GM23248 (cell line): ENCODE measurements at regions not wholly inside any gene's neighbourhood (a gene's known extent, or its start where the extent isn't known, plus 50 kb on each side); places are given as distances from the start of the nearest gene placed in this dataset.

ENCODE experiments used
- DNase-seq: peaks from one replicate; pipeline ENCODE4 v3.0.0-alpha.2; 2015
- H2AFZ ChIP-seq: fragments of 200-600 bp; sonication (generic); 2 replicates; pipeline ENCODE4 v1.6.1; 2016; ENCODE audit warnings: antibody characterized with exemption
- H3F3A ChIP-seq: fragments of 200-600 bp; sonication (generic); 2 replicates; pipeline ENCODE4 v1.6.1; 2016; ENCODE audit warnings: mild to moderate bottlenecking, antibody characterized with exemption, mixed run types; ENCODE audit not compliant: insufficient read depth
- H3K27ac ChIP-seq: fragments of 200-600 bp; sonication (generic); 2 replicates; pipeline ENCODE4 v1.5.1; 2016; ENCODE audit warnings: mild to moderate bottlenecking
- H3K27me3 ChIP-seq: fragments of 200-600 bp; sonication (generic); replicated peaks from 2 replicates; pipeline ENCODE4 v1.6.1; 2016; ENCODE audit warnings: mild to moderate bottlenecking; ENCODE audit not compliant: insufficient read depth
- H3K36me3 ChIP-seq: fragments of 200-600 bp; sonication (generic); 2 replicates; pipeline ENCODE4 v1.6.1; 2016; ENCODE audit warnings: low read depth, mild to moderate bottlenecking
- H3K4me1 ChIP-seq: fragments of 200-600 bp; sonication (generic); 2 replicates; pipeline ENCODE4 v1.6.1; 2016; ENCODE audit warnings: mild to moderate bottlenecking; ENCODE audit not compliant: insufficient read depth
- H3K4me2 ChIP-seq: fragments of 200-600 bp; sonication (generic); one replicate; pipeline ENCODE4 v1.6.1; 2016; ENCODE audit warnings: mild to moderate bottlenecking; ENCODE audit not compliant: unreplicated experiment
- H3K4me3 ChIP-seq: fragments of 200-600 bp; sonication (generic); 2 replicates; pipeline ENCODE4 v1.5.1; 2016; ENCODE audit warnings: mild to moderate bottlenecking
- H3K79me2 ChIP-seq: fragments of 200-600 bp; sonication (generic); 2 replicates; pipeline ENCODE4 v1.6.1; 2016; ENCODE audit warnings: mild to moderate bottlenecking; ENCODE audit not compliant: insufficient read depth
- H3K9ac ChIP-seq: fragments of 200-600 bp; sonication (generic); 2 replicates; pipeline ENCODE4 v1.6.1; 2016; ENCODE audit warnings: mild to moderate bottlenecking
- H3K9me2 ChIP-seq: fragments of 200-600 bp; sonication (generic); 2 replicates; pipeline ENCODE4 v1.6.1; 2016; ENCODE audit warnings: mixed run types, mild to moderate bottlenecking, moderate library complexity; ENCODE audit not compliant: insufficient read depth
- H3K9me3 ChIP-seq: fragments of 200-600 bp; sonication (generic); one replicate; pipeline ENCODE4 v1.6.1; 2017; ENCODE audit warnings: low read depth
- H4K20me1 ChIP-seq: fragments of 200-600 bp; sonication (generic); 2 replicates; pipeline ENCODE4 v1.6.0; 2016; ENCODE audit not compliant: insufficient read depth
- EZH2 ChIP-seq: fragments of 200-600 bp; sonication (generic); IDR thresholded peaks from 2 replicates; pipeline ENCODE4 v1.6.1; 2018; ENCODE audit warnings: antibody characterized with exemption, mild to moderate bottlenecking; ENCODE audit not compliant: insufficient read depth, poor library complexity, severe bottlenecking
- EZH2phosphoT487 ChIP-seq: fragments of 200-600 bp; sonication (generic); IDR thresholded peaks from 2 replicates; pipeline ENCODE4 v1.6.1; 2018; ENCODE audit warnings: antibody characterized with exemption, moderate library complexity, mild to moderate bottlenecking, low read depth; ENCODE audit not compliant: insufficient read depth
- whole genome bisulfite sequencing, 2 experiments: methylation state at CpG; one replicate each; pipeline ENCODE4 v1.1.6; 2015 to 2017; ENCODE audit warnings: low lambda C conversion rate in 2 of 2, low coverage in 1 of 2; ENCODE audit errors: missing lambda C conversion rate in 2 of 2; 5-methylcytosine and 5-hydroxymethylcytosine counted together
- in situ Hi-C: fragments of 300-500 bp; cut with MboI; formaldehyde crosslinking; loops from 2 replicates; pipeline ENCODE4 v1.15.0; 2020

DNA sequence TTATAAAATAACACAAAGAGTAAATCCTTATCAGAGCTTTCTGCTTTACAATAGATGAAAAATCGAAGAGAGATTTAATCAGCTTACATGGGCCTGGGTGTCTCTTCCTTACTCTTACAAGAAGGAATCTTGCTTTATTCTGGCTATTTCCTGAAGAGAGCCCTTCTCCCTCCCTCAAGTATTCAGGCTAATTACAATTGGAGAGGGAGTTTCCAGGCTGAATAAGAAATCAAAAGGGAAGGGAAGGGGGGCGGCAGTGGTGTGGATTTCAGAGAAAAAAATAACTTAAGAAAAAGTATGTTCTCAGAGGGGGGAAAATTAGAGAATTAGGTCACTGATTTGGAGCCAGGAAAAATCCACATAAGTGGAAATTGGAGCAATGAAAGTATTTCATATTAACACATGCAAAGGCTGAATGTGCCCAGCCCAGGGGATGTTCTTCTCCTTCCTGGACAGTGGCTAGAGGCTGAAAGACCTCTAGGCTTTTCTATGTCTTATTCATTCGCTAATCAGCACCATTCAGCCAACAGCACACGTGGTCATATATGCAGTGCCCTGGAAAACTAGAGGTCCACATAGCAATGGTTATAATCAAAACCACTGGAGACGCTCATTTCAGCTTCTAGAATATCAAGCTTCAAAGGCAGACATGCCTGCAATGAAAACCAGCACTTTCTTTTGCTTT lies 158.9 kb upstream of the BTG1 start:
- 37 to 38% methylated on average over 5 of the region's 5 CpGs for WGBS, 2 experiments
- peak; percentile 45 for DNase-seq
- Histone ChIP-seq H3K79me2 (no peaks in the 10 kb centered on the region), H3F3A (no peaks in the 10 kb centered on the region), H4K20me1 (no peaks in the 10 kb centered on the region), H3K9ac (no peak overlapping the region), H2AFZ (peak overlapping the region; percentile 41), H3K4me3 (no peak overlapping the region), H3K27ac (no peak overlapping the region), H3K9me2 (no peaks in the 10 kb centered on the region), H3K9me3 (no peaks in the 10 kb centered on the region), H3K27me3 (no peaks in the 10 kb centered on the region), H3K4me1 (0 out of 2 replicates have a peak, but pooled peaks cover 4% of the 10 kb centered on the region), H3K36me3 (no peaks in the 10 kb centered on the region), H3K4me2 (no peak overlapping the region)
- TF ChIP-seq EZH2: no peak
- TF ChIP-seq EZH2phosphoT487: no peak
- in situ Hi-C loops: no loop called here

DNA sequence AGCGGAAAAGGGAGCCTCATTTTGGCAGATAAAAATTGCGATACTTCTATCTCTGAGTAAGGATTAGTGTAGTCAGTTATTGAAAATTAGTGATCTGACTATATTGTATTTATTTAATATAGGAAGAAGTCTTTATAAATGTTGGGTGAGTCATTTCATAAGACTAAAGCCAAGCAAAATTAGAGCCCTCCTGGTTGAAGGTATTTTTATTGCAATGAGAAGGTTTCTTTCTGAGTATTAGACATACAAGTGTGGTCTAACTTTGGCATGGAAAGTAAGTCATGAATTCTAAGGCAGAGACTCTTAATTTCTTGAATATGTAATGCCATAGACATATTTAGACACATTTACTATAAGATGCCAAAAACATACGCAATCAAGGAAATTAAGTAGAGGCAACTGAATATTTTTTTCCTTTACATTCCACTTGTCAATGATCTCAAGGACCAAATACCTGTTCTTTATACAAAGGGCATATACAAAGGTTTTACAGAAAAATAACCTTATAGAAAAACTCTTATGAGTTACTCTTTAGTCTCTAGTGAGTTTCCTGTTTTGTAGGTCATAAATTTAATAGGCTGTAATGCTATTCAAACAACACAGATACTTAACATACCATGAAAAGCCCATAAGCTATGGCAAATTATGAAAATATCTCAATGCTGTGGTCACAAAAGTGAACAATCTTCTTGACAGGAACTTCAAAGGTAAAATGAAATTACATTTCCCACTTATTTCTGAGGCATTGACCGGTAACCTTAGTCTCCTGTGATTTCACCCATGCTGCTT lies 156.6 kb upstream of the BTG1 start:
- no peak for DNase-seq
- Histone ChIP-seq H3K36me3 (no peaks in the 10 kb centered on the region), H3K27me3 (no peaks in the 10 kb centered on the region), H3K4me3 (no peak overlapping the region), H3K4me1 (peaks cover 26% of the 10 kb centered on the region), H3K9ac (no peak overlapping the region), H4K20me1 (no peaks in the 10 kb centered on the region), H2AFZ (no peak overlapping the region), H3K9me3 (no peaks in the 10 kb centered on the region), H3F3A (peaks cover 22% of the 10 kb centered on the region), H3K4me2 (no peak overlapping the region), H3K9me2 (no peaks in the 10 kb centered on the region), H3K79me2 (no peaks in the 10 kb centered on the region), H3K27ac (no peak overlapping the region)
- 95 to 96% methylated on average over 4 of the region's 4 CpGs for whole genome bisulfite sequencing, 2 experiments
- in situ Hi-C loops: no loop called here
- no peak for TF ChIP-seq EZH2

DNA sequence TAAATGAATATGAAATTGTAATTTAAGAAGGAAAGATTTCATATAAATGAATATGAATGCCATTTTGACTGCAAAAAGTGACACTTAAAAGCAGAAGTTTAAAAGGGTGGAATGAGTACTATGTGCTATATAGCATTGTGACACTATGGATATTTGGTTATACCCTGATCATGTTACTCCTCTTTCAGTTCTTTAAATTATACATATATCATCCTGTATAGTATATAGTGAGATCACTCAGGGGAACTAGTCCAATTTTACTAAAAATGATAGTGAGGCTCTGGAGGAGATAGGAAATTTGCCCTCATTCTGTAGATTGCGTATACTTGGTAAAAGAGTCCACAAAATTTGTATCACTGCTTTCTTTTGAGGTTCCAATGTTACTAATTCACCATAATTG lies 155.7 kb upstream of the BTG1 start:
- Histone ChIP-seq H4K20me1 (no peaks in the 10 kb centered on the region), H3K27me3 (no peaks in the 10 kb centered on the region), H3K9me3 (no peaks in the 10 kb centered on the region), H3K4me3 (no peak overlapping the region), H3K36me3 (no peaks in the 10 kb centered on the region), H3K4me1 (peaks cover 27% of the 10 kb centered on the region), H3K9ac (no peak overlapping the region), H3F3A (peaks cover 24% of the 10 kb centered on the region), H2AFZ (no peak overlapping the region), H3K79me2 (no peaks in the 10 kb centered on the region), H3K27ac (no peak overlapping the region), H3K4me2 (no peak overlapping the region), H3K9me2 (no peaks in the 10 kb centered on the region)
- TF ChIP-seq EZH2phosphoT487 (no peak), EZH2 (no peak)
- no peak for DNase-seq
- WGBS, 2 experiments: 98 to 100% methylated on average over 1 of the region's 1 CpG
- in situ Hi-C loops: no loop called here

DNA sequence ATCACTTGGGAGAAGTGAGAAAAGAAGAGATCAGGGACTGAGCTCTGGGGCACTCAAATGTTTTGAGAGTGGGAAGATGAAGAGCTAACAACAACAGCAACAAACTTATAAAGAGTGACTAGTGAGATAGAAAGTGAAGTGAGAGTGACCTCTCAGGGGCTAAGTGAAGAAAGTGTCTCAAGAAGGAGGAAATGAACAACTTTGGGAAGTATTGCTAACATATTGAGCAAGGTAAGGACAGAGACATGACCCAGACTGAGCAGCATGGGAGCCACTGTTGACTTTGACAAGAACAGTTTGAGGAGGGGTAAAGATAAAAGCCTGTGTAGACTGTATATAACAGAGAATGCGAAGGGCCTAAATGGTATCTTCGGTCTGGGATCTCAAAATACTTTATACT lies 155.1 kb upstream of the BTG1 start:
- no peak overlapping the region for H2AFZ ChIP-seq
- no peaks in the 10 kb centered on the region for H3K27me3 ChIP-seq
- TF ChIP-seq EZH2: no peak
- TF ChIP-seq EZH2phosphoT487: no peak
- H3K4me1 ChIP-seq: peaks cover 33% of the 10 kb centered on the region
- no peaks in the 10 kb centered on the region for H3K9me2 ChIP-seq
- no peaks in the 10 kb centered on the region for H3K36me3 ChIP-seq
- no peaks in the 10 kb centered on the region for H3K9me3 ChIP-seq
- in situ Hi-C loops: no loop called here
- H3K79me2 ChIP-seq: no peaks in the 10 kb centered on the region
- H3K4me3 ChIP-seq: no peak overlapping the region
- no peak overlapping the region for H3K4me2 ChIP-seq
- no peaks in the 10 kb centered on the region for H4K20me1 ChIP-seq
- no peak for DNase-seq
- 93 to 94% methylated on average over 2 of the region's 2 CpGs for WGBS, 2 experiments
- no peak overlapping the region for H3K9ac ChIP-seq
- peaks cover 24% of the 10 kb centered on the region for H3F3A ChIP-seq
- no peak overlapping the region for H3K27ac ChIP-seq
